H9 (cell line): ENCODE measurements at regions not wholly inside any gene's neighbourhood (a gene's known extent, or its start where the extent isn't known, plus 50 kb on each side); places are given as distances from the start of the nearest gene placed in this dataset.

ENCODE experiments used
- DNase-seq: peaks from one replicate; pipeline ENCODE4 v3.0.0-alpha.2; 2017
- H2AFZ ChIP-seq: one replicate; pipeline ENCODE4 v1.6.1; 2013; ENCODE audit warnings: mild to moderate bottlenecking, low read length, control low read depth, moderate library complexity
- H2AK5ac ChIP-seq: 2 replicates; pipeline ENCODE4 v1.6.1; 2013; ENCODE audit warnings: low read length, control low read depth, mixed read lengths; ENCODE audit not compliant: insufficient read length
- H2BK120ac ChIP-seq: one replicate; pipeline ENCODE4 v1.6.1; 2013; ENCODE audit warnings: low read depth, mild to moderate bottlenecking, low read length, control low read depth, inconsistent platforms; ENCODE audit not compliant: poor library complexity, severe bottlenecking
- H2BK12ac ChIP-seq: 2 replicates; pipeline ENCODE4 v1.6.1; 2013; ENCODE audit warnings: low read length, control low read depth, mixed read lengths, low read depth; ENCODE audit not compliant: insufficient read length
- H2BK15ac ChIP-seq: 2 replicates; pipeline ENCODE4 v1.6.1; 2013; ENCODE audit warnings: low read depth, low read length, control low read depth
- H2BK20ac ChIP-seq: one replicate; pipeline ENCODE4 v1.6.1; 2013; ENCODE audit warnings: low read depth, mild to moderate bottlenecking, low read length, control low read depth, inconsistent platforms; ENCODE audit not compliant: poor library complexity, severe bottlenecking
- H2BK5ac ChIP-seq: 2 replicates; pipeline ENCODE4 v1.6.1; 2013; ENCODE audit warnings: low read length, control low read depth, mixed read lengths; ENCODE audit not compliant: insufficient read length
- H3K14ac ChIP-seq: 2 replicates; pipeline ENCODE4 v1.6.1; 2013; ENCODE audit warnings: low read length, control low read depth; ENCODE audit not compliant: insufficient read depth
- H3K18ac ChIP-seq: 2 replicates; pipeline ENCODE4 v1.6.1; 2013; ENCODE audit warnings: low read depth, mild to moderate bottlenecking, mixed read lengths, low read length, control low read depth; ENCODE audit not compliant: insufficient read length
- H3K23ac ChIP-seq: 2 replicates; pipeline ENCODE4 v1.6.1; 2013; ENCODE audit warnings: low read length, control low read depth, mixed read lengths, low read depth; ENCODE audit not compliant: insufficient read length
- H3K23me2 ChIP-seq: 2 replicates; pipeline ENCODE4 v1.6.1; 2013; ENCODE audit warnings: low read depth, mild to moderate bottlenecking, mixed read lengths, low read length, control low read depth; ENCODE audit not compliant: insufficient read length, poor library complexity, severe bottlenecking
- H3K27ac ChIP-seq: 2 replicates; pipeline ENCODE4 v1.5.1; 2013; ENCODE audit warnings: low read length, control low read depth, mixed read lengths, low read depth; ENCODE audit not compliant: insufficient read length
- H3K27me3 ChIP-seq: 2 replicates; pipeline ENCODE4 v1.6.1; 2013; ENCODE audit warnings: low read length, control low read depth, inconsistent platforms; ENCODE audit not compliant: insufficient read depth
- H3K4ac ChIP-seq: 2 replicates; pipeline ENCODE4 v1.6.1; 2013; ENCODE audit warnings: low read depth, mild to moderate bottlenecking, control low read depth, inconsistent platforms, low read length, moderate library complexity
- H3K4me1 ChIP-seq: 2 replicates; pipeline ENCODE4 v1.6.1; 2013; ENCODE audit warnings: low read length, control low read depth, inconsistent platforms; ENCODE audit not compliant: insufficient read depth
- H3K4me2 ChIP-seq: 2 replicates; pipeline ENCODE4 v1.6.1; 2013; ENCODE audit warnings: low read length, control low read depth, mixed read lengths; ENCODE audit not compliant: insufficient read length, insufficient read depth
- H3K56ac ChIP-seq: 2 replicates; pipeline ENCODE4 v1.6.1; 2013; ENCODE audit warnings: low read depth, mild to moderate bottlenecking, mixed read lengths, low read length, control low read depth; ENCODE audit not compliant: insufficient read length
- H3K79me1 ChIP-seq: 2 replicates; pipeline ENCODE4 v1.6.1; 2013; ENCODE audit warnings: low read depth, mild to moderate bottlenecking, moderate library complexity, low read length, control low read depth, inconsistent platforms; ENCODE audit not compliant: insufficient read depth, poor library complexity, severe bottlenecking
- H3K79me2 ChIP-seq: 2 replicates; pipeline ENCODE4 v1.6.1; 2013; ENCODE audit warnings: low read length, control low read depth, inconsistent platforms; ENCODE audit not compliant: insufficient read depth
- H3K9ac ChIP-seq: 2 replicates; pipeline ENCODE4 v1.6.1; 2013; ENCODE audit warnings: low read length, control low read depth, mixed read lengths; ENCODE audit not compliant: insufficient read length; ENCODE audit errors: extremely low read depth
- H3K9me3 ChIP-seq: one replicate; pipeline ENCODE4 v1.6.1; 2013; ENCODE audit warnings: low read depth, low read length, inconsistent platforms; ENCODE audit not compliant: control insufficient read depth
- H3T11ph ChIP-seq: one replicate; pipeline ENCODE4 v1.6.1; 2013; ENCODE audit warnings: mild to moderate bottlenecking, low read length, control low read depth, inconsistent platforms
- H4K20me1 ChIP-seq: one replicate; pipeline ENCODE4 v1.6.1; 2013; ENCODE audit not compliant: control insufficient read depth, insufficient read length, insufficient read depth
- H4K5ac ChIP-seq: 2 replicates; pipeline ENCODE4 v1.6.1; 2013; ENCODE audit warnings: low read depth, mild to moderate bottlenecking, mixed read lengths, low read length, control low read depth; ENCODE audit not compliant: insufficient read length
- H4K8ac ChIP-seq: replicated peaks from 2 replicates; pipeline ENCODE4 v1.6.1; 2013; ENCODE audit warnings: low read length, control low read depth, mixed read lengths, low read depth; ENCODE audit not compliant: insufficient read length
- H4K91ac ChIP-seq: 2 replicates; pipeline ENCODE4 v1.6.1; 2013; ENCODE audit warnings: low read depth, mild to moderate bottlenecking, moderate library complexity, mixed read lengths, low read length, control low read depth; ENCODE audit not compliant: insufficient read length
- H3K27ac Mint-ChIP-seq, 3 experiments: 2 replicates in 2 of 3; 3 replicates in 1 of 3; pipeline ENCODE4 v1.8.0; 2020 to 2021; ENCODE audit warnings: mixed read lengths in 3 of 3, mild to moderate bottlenecking in 1 of 3, moderate library complexity in 1 of 3
- H3K27me3 Mint-ChIP-seq: 2 replicates; pipeline ENCODE4 v1.8.0; 2021; ENCODE audit warnings: low read depth, mild to moderate bottlenecking, moderate library complexity, mixed read lengths
- H3K36me3 Mint-ChIP-seq, 3 experiments: 2 replicates in 2 of 3; 3 replicates in 1 of 3; pipeline ENCODE4 v1.8.0; 2020 to 2021; ENCODE audit warnings: low read depth in 3 of 3, mixed read lengths in 3 of 3; ENCODE audit not compliant: insufficient read depth in 1 of 3
- H3K4me1 Mint-ChIP-seq, 2 experiments: 2 replicates each; pipeline ENCODE4 v1.8.0; 2020; ENCODE audit warnings: mixed read lengths in 2 of 2
- H3K4me3 Mint-ChIP-seq, 2 experiments: 2 replicates in 1 of 2; 3 replicates in 1 of 2; pipeline ENCODE4 v1.8.0; 2020 to 2021; ENCODE audit warnings: mild to moderate bottlenecking in 2 of 2, mixed read lengths in 2 of 2, moderate library complexity in 1 of 2
- H3K9me3 Mint-ChIP-seq, 2 experiments: 2 replicates in 1 of 2; 3 replicates in 1 of 2; pipeline ENCODE4 v1.8.0; 2020; ENCODE audit warnings: mild to moderate bottlenecking in 2 of 2, mixed read lengths in 2 of 2, moderate library complexity in 1 of 2
- WGBS: extraction: QIAGEN DNeasy Blood & Tissue Kit; methylation state at CpG from one replicate; pipeline ENCODE4 v1.1.7; 2013; ENCODE audit warnings: missing lambda C conversion rate, low lambda C conversion rate, mixed read lengths; ENCODE audit not compliant: insufficient read length; ENCODE audit errors: extremely low coverage; 5-methylcytosine and 5-hydroxymethylcytosine counted together
- TF ChIP-seq, protein P1 (sequence below): fragments of 200-600 bp; sonication (generic); conservative IDR thresholded peaks from 3 replicates; pipeline ENCODE4 v1.8.0; 2021; ENCODE audit warnings: antibody characterized with exemption, mild to moderate bottlenecking

DNA sequence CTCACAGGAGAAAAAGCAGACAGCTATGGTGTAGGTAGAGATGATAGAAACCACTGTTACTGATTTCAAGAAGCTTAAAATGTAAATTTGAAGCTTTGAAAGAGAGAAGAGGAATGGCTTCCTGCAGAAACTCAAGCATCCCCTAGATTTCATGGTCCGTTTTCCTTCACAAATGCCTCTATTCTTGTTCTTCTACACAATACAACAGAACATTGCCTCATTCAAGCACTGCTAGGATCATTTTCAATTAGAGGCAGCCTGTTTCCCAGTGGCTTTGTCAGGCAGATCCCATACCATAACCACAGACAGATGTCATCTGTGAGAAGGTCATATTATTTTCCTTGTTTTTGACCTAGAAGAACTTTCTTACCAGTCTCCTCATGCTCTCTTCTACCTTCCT, 77.9 kb upstream of the SPRED1 start:
- Histone ChIP-seq H3K79me2 (no peaks in the 10 kb centered on the region), H3K27me3 (no peaks in the 10 kb centered on the region), H3K4me2 (no peak overlapping the region), H3K14ac (no peak overlapping the region), H3K27ac (no peak overlapping the region), H2BK12ac (no peak overlapping the region), H4K91ac (no peak overlapping the region), H4K20me1 (no peaks in the 10 kb centered on the region), H2BK120ac (no peak overlapping the region), H2BK20ac (no peak overlapping the region), H4K8ac (no peak overlapping the region), H2BK15ac (no peak overlapping the region), H3K4ac (no peak overlapping the region), H3K23ac (no peak overlapping the region), H2AK5ac (no peak overlapping the region), H3T11ph (no peak overlapping the region), H3K79me1 (no peaks in the 10 kb centered on the region), H3K18ac (no peak overlapping the region), H2BK5ac (no peak overlapping the region), H3K9me3 (no peaks in the 10 kb centered on the region), H3K9ac (no peak overlapping the region), H3K56ac (no peak overlapping the region), H4K5ac (no peak overlapping the region), H2AFZ (no peak overlapping the region), H3K23me2 (no peaks in the 10 kb centered on the region), H3K4me1 (peaks cover 5% of the 10 kb centered on the region; the same call in 1 of the 2 replicates)
- H3K27ac Mint-ChIP-seq, result no peak overlapping the region
- H3K27me3 Mint-ChIP-seq, result no peaks in the 10 kb centered on the region
- no peak for DNase-seq
- WGBS, result no CpG with 5 or more reads among the region's 1 CpG
- no peak overlapping the region for H3K4me3 Mint-ChIP-seq
- peaks cover 12 to 17% of the 10 kb centered on the region in 2 experiments for H3K4me1 Mint-ChIP-seq
- TF ChIP-seq, protein P1, sequence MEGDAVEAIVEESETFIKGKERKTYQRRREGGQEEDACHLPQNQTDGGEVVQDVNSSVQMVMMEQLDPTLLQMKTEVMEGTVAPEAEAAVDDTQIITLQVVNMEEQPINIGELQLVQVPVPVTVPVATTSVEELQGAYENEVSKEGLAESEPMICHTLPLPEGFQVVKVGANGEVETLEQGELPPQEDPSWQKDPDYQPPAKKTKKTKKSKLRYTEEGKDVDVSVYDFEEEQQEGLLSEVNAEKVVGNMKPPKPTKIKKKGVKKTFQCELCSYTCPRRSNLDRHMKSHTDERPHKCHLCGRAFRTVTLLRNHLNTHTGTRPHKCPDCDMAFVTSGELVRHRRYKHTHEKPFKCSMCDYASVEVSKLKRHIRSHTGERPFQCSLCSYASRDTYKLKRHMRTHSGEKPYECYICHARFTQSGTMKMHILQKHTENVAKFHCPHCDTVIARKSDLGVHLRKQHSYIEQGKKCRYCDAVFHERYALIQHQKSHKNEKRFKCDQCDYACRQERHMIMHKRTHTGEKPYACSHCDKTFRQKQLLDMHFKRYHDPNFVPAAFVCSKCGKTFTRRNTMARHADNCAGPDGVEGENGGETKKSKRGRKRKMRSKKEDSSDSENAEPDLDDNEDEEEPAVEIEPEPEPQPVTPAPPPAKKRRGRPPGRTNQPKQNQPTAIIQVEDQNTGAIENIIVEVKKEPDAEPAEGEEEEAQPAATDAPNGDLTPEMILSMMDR, result no peak
- H3K36me3 Mint-ChIP-seq, result no peaks in the 10 kb centered on the region
- peaks cover 0 to 6% of the 10 kb centered on the region in 2 experiments; a peak in 3 of 5 replicates for H3K9me3 Mint-ChIP-seq
